ENCODE measurements at regions not wholly inside any gene's neighbourhood (a gene's known extent, or its start where the extent isn't known, plus 50 kb on each side); places are given as distances from the start of the nearest gene placed in this dataset.
"Not testable (repeated sequence)": the region's sequence is repeated elsewhere in the genome, so short reads cannot be mapped to it uniquely, and the experiment has no call there.

GRCh38 chr7:52775876-52776275 is 259.6 kb upstream of the POM121L12 start:
- no peak for DNase-seq

- DNase-seq: no peak
These were observed 264.3 kb upstream of the POM121L12 start for GRCh38 chr7:52771177-52771576.

- DNase-seq: no peak
These were observed 270.8 kb upstream of the POM121L12 start for GRCh38 chr7:52764492-52765169.

- no peak for DNase-seq
These were observed 277.1 kb upstream of the POM121L12 start for GRCh38 chr7:52758356-52758755.

GRCh38 chr7:52753855-52754254 is 281.6 kb upstream of the POM121L12 start:
- DNase-seq: no peak

- DNase-seq: no peak
These were observed 282.5 kb upstream of the POM121L12 start for GRCh38 chr7:52752891-52753290.

- no peak for DNase-seq
These were observed 285.6 kb upstream of the POM121L12 start for GRCh38 chr7:52749880-52750279.

- no peak for DNase-seq
These were observed 287.6 kb upstream of the POM121L12 start for GRCh38 chr7:52747817-52748216.

GRCh38 chr7:52741670-52742290 is 293.7 kb upstream of the POM121L12 start:
- no peak for DNase-seq

GRCh38 chr7:52735656-52736055 is 299.8 kb upstream of the POM121L12 start:
- no peak for DNase-seq

GRCh38 chr7:52728683-52729082 is 306.8 kb upstream of the POM121L12 start:
- not testable (repeated sequence) for DNase-seq

GRCh38 chr7:52727632-52728031 is 307.8 kb upstream of the POM121L12 start:
- DNase-seq: no peak

- DNase-seq: no peak
These were observed 308.4 kb upstream of the POM121L12 start for GRCh38 chr7:52726986-52727385.

- DNase-seq: no peak
These were observed 308.9 kb upstream of the POM121L12 start for GRCh38 chr7:52726493-52726892.

- no peak for DNase-seq
These were observed 311.8 kb upstream of the POM121L12 start for GRCh38 chr7:52723606-52724005.

GRCh38 chr7:52720856-52721255 is 314.6 kb upstream of the POM121L12 start:
- no peak for DNase-seq

GRCh38 chr7:52719677-52720076 is 315.8 kb upstream of the POM121L12 start:
- DNase-seq: no peak

GRCh38 chr7:52715701-52716100 is 319.7 kb upstream of the POM121L12 start:
- DNase-seq: no peak

GRCh38 chr7:52712938-52713337 is 322.5 kb upstream of the POM121L12 start:
- no peak for DNase-seq

GRCh38 chr7:52711951-52712350 is 323.5 kb upstream of the POM121L12 start:
- no peak for DNase-seq

GRCh38 chr7:52708846-52709245 is 326.6 kb upstream of the POM121L12 start:
- DNase-seq: no peak

GRCh38 chr7:52705768-52706167 is 329.7 kb upstream of the POM121L12 start:
- no peak for DNase-seq

GRCh38 chr7:52700349-52700748 is 335.1 kb upstream of the POM121L12 start:
- DNase-seq: no peak

GRCh38 chr7:52695973-52696595 is 339.3 kb upstream of the POM121L12 start:
- no peak for DNase-seq
